NCI-H2171 treated with DMSO at 0.1 percent for 48 hours (cell line): ENCODE measurements at regions not wholly inside any gene's neighbourhood (a gene's known extent, or its start where the extent isn't known, plus 50 kb on each side); places are given as distances from the start of the nearest gene placed in this dataset.
"Not testable (repeated sequence)": the region's sequence is repeated elsewhere in the genome, so short reads cannot be mapped to it uniquely, and the experiment has no call there.

Source experiments
- DNase-seq: peaks from one replicate; lab custom pipeline; 2025; lab: John Stamatoyannopoulos, UW

GRCh38 chr2:193480187-193480586 lies 1285.5 kb upstream of the TMEFF2 start:
- DNase-seq, result no peak

GRCh38 chr2:193476171-193476800 lies 1281.6 kb upstream of the TMEFF2 start:
- DNase-seq, result no peak

- DNase-seq, result no peak
Measured at GRCh38 chr2:193475038-193475437, 1280.3 kb upstream of the TMEFF2 start.

- DNase-seq, result no peak
Measured at GRCh38 chr2:193469251-193469650, 1274.5 kb upstream of the TMEFF2 start.

- no peak for DNase-seq
Measured at GRCh38 chr2:193467276-193467987, 1272.7 kb upstream of the TMEFF2 start.

GRCh38 chr2:193463011-193463410 lies 1268.3 kb upstream of the TMEFF2 start:
- no peak for DNase-seq

DNA sequence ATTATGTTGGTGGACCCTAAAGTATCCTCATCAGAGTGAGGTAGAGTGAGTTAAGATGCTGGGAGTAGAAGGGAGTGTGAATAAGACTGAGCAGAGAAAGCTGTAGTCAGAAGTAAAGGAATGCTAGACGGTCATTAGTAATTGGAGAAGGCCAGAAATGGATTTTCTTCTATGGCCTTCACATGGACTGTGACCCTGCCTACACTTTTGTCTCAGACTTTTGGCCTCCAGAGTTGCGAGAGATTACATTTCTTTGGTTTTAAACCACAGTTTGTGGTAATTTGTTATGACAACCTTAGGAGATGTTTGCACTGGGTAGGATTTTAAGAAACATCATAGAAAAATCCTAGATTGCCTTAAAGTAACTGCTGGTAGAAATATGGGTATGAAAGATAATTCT lies 1267.7 kb upstream of the TMEFF2 start:
- no peak for DNase-seq

DNA sequence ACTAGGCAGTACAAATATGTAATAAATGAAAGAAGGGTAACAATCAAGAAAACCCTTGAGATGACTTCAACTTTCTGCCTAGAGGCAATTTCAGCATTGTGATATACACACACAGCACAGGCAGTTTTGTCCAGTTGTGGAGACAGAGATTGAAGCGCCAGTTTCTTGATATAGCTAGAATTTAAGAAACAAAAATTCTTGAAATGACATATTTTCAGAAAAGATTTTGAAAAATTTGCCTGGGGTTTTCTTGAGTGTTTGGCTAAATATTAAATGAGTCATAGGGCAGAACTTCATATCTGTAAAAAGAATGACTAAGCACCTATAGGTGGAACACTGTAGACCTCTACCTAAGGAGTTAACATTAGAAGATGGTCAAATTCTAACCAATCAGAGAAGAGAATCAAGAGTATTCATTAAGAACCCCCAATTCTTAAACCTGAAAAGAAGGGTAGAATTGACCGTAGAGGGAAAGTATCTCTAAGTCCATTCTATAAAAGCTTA lies 1266.8 kb upstream of the TMEFF2 start:
- DNase-seq, result no peak

DNA sequence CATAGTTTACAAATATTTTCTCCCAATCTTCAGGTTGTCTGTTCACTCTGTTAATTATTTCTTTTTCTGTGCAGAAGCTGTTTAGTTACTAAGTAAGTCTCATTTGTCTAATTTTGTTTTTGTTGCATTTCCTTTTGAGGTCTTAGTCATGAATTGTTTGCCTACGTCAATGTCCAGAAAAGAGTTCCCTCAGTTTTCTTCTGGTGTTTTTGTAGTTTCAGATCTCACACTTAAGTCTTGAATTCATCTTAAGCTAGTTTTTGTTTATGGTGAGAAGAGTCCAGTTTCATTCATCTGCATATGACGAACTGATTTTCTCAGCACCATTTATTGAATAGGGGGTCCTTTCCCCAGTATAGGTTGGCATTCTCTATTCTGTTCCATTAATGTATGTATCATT lies 1252.2 kb upstream of the TMEFF2 start:
- no peak for DNase-seq

GRCh38 chr2:193442293-193442692 lies 1247.6 kb upstream of the TMEFF2 start:
- no peak for DNase-seq

GRCh38 chr2:193428336-193428818 lies 1233.6 kb upstream of the TMEFF2 start:
- DNase-seq, result peak; percentile 13

GRCh38 chr2:193412368-193412767 lies 1217.6 kb upstream of the TMEFF2 start:
- DNase-seq, result not testable (repeated sequence)

- DNase-seq, result no peak
Measured at GRCh38 chr2:193409951-193410350, 1215.2 kb upstream of the TMEFF2 start.

- no peak for DNase-seq
Measured at GRCh38 chr2:193382583-193382982, 1187.8 kb upstream of the TMEFF2 start.

- DNase-seq, result no peak
Measured at GRCh38 chr2:193377789-193378188, 1183.1 kb upstream of the TMEFF2 start.

DNA sequence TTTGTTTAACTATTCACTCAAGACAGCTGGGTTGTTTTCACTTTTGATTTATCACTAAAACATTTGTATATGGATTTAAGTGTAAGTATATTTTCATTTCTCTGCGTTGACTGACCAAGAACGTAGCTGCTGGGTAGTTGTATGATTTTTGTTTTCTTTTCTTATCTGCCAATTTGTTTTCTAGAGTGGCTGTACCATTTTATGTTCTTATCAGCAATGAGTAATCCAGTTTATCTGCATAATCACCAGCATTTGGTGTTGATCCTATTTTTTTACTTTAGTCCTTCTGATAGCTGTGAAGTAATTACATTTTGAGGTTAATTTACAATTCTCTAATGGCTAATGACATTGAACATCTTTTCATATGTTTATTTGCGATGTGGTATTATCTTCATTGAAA lies 1178.4 kb upstream of the TMEFF2 start:
- no peak for DNase-seq

DNA sequence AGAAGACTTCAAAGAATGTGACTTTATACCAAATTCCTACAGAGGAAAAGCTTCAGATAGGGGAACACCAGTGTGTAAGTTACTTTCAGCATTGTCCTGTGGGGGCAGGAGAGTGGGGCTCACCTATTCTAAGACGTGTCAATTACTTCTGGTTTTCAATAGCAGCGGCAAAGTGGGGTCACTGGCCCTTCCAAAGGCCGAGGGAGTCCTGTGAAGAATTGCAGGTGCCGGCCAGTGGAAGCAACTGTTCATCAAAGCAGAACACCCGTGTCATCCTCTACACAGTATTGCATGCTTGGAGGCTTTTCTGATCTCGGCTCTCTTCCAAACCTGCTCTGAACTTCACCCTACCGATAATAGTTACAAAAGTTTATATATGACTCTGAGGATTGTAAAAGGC lies 1176.5 kb upstream of the TMEFF2 start:
- DNase-seq, result no peak

GRCh38 chr2:193368615-193369014 lies 1173.9 kb upstream of the TMEFF2 start:
- no peak for DNase-seq

- no peak for DNase-seq
Measured at GRCh38 chr2:193357508-193357907, 1162.8 kb upstream of the TMEFF2 start.

- DNase-seq, result not testable (repeated sequence)
Measured at GRCh38 chr2:193352665-193353242, 1158.0 kb upstream of the TMEFF2 start.

- no peak for DNase-seq
Measured at GRCh38 chr2:193350509-193350908, 1155.8 kb upstream of the TMEFF2 start.

DNA sequence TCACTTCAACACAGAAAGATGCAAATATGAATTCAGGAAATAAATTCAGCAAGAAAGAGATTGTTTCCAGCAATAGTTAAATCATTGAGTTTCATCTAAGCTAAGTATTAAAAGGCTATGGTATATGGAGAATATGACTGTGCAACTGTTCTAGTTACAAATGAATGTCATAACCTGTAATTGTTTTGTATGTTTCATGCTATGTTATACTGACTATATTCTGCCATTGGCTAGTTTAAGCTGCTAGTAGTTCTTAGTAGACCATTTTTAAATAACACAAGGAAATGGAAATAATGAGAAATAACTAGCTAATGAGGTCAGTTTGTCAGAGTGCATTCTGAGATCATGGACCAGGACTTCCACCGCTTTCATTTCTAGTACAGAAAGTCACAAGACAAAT lies 1154.9 kb upstream of the TMEFF2 start:
- DNase-seq, result no peak

GRCh38 chr2:193348055-193348454 lies 1153.3 kb upstream of the TMEFF2 start:
- DNase-seq, result no peak
